ENCODE measurements at regions not wholly inside any gene's neighbourhood (a gene's known extent, or its start where the extent isn't known, plus 50 kb on each side); places are given as distances from the start of the nearest gene placed in this dataset.

DNA sequence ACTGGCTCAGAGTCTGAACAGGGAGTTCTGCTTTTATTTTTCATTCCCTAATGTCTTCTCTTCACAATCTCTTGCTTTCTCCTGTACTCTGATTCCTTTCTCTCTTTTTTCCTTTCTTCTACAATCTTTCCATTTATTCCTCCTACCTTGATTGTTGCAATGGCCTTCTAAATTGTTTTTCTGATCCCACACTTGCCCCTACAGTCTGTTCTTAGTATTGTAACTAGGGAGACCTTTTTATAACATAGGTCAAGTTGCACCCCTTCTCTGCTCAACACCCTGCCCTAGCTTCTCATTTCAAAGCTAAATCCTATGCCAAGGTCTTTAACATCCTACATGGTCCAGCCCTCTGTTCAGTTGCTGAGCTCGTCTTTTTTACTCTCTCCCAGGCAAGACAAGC, 277.9 kb downstream of the GBA3 start:
- TF ChIP-seq, protein P1, sequence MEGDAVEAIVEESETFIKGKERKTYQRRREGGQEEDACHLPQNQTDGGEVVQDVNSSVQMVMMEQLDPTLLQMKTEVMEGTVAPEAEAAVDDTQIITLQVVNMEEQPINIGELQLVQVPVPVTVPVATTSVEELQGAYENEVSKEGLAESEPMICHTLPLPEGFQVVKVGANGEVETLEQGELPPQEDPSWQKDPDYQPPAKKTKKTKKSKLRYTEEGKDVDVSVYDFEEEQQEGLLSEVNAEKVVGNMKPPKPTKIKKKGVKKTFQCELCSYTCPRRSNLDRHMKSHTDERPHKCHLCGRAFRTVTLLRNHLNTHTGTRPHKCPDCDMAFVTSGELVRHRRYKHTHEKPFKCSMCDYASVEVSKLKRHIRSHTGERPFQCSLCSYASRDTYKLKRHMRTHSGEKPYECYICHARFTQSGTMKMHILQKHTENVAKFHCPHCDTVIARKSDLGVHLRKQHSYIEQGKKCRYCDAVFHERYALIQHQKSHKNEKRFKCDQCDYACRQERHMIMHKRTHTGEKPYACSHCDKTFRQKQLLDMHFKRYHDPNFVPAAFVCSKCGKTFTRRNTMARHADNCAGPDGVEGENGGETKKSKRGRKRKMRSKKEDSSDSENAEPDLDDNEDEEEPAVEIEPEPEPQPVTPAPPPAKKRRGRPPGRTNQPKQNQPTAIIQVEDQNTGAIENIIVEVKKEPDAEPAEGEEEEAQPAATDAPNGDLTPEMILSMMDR (IDR thresholded peaks at IDR 0.05), result no peak

DNA sequence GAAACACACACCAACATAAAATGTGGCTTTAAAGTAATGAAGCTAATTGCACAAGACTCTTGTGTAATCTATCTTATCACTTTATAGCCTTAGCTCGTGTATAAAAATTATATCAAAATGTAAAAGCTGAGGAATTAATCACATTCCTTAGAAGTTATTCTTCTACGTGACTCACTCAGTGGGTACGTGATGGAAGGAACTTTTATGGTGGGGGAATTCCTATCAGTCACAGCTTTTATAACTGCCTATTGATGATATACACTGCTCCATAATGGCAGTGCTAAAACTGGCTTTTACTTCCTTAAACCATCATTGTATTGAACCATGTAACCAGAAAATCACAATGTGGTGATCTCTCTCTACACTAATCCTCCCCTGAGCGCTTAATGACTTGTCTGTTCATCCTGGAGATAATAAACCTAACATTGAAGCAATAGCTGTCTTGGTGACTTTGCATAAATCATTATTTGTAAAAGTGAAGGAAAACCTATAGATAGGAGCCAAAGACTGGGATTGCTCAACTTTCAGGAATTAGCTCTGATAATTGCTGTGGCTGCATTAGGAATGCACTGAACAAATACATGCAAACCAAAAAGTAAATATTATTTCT, 276.7 kb downstream of the GBA3 start:
- POLR2A ChIA-PET, result no interaction called here
- Histone ChIP-seq H3K36me3 (ENCODE audit: insufficient read depth, low read length) (no peaks in the 10 kb centered on the region), H3K27me3 (ENCODE audit: control insufficient read depth in 1 of 2, insufficient read depth in 2 of 2, low read length in 2 of 2) (no peaks in the 10 kb centered on the region), H3K4me3 (ENCODE audit: low read length) (no peak overlapping the region), H3K4me1 (ENCODE audit: insufficient read depth, low read length) (no peaks in the 10 kb centered on the region), H3K27ac (ENCODE audit: low read depth in 1 of 2, low read length in 2 of 2) (no peak overlapping the region), H3K9me3 (ENCODE audit: control insufficient read depth in 1 of 2, insufficient read depth in 1 of 2, low read length in 2 of 2) (no peaks in the 10 kb centered on the region)
- H3K27me3 Mint-ChIP-seq, result no peaks in the 10 kb centered on the region
- CTCF ChIA-PET, result no interaction called here
- no peak overlapping the region for H3K27ac Mint-ChIP-seq
- H3K4me3 Mint-ChIP-seq, result no peak overlapping the region
- DNase-seq, result no peak
- TF ChIP-seq, protein P1 (IDR thresholded peaks at IDR 0.05), result no peak
- no peak for ATAC-seq (ENCODE audit: poor library complexity)
- H3K4me1 Mint-ChIP-seq (ENCODE audit: low read depth), result no peaks in the 10 kb centered on the region
- peaks cover 14% of the 10 kb centered on the region for H3K9me3 Mint-ChIP-seq
- intact Hi-C loops (cut with DNase I, micrococcal nuclease), result no loop called here
- H3K36me3 Mint-ChIP-seq (ENCODE audit: low read depth), result no peaks in the 10 kb centered on the region

More for the DNA sequence above, 277.9 kb downstream of the GBA3 start:
- no peak overlapping the region for H3K4me3 Mint-ChIP-seq
- no peaks in the 10 kb centered on the region for H3K36me3 ChIP-seq (ENCODE audit: insufficient read depth, low read length)
- intact Hi-C loops (cut with DNase I, micrococcal nuclease), result no loop called here
- peaks cover 16% of the 10 kb centered on the region for H3K9me3 Mint-ChIP-seq
- DNase-seq (no peak), ATAC-seq (ENCODE audit: poor library complexity) (no peak)
- H3K27me3 ChIP-seq (ENCODE audit: control insufficient read depth in 1 of 2, insufficient read depth in 2 of 2, low read length in 2 of 2), result no peaks in the 10 kb centered on the region
- no peaks in the 10 kb centered on the region for H3K4me1 Mint-ChIP-seq (ENCODE audit: low read depth)
- H3K27me3 Mint-ChIP-seq, result no peaks in the 10 kb centered on the region
- peaks cover 0 to 2% of the 10 kb centered on the region in 2 experiments for H3K9me3 ChIP-seq (ENCODE audit: control insufficient read depth in 1 of 2, insufficient read depth in 1 of 2, low read length in 2 of 2)
- no peaks in the 10 kb centered on the region for H3K4me1 ChIP-seq (ENCODE audit: insufficient read depth, low read length)
- no peaks in the 10 kb centered on the region for H3K36me3 Mint-ChIP-seq (ENCODE audit: low read depth)
- H3K27ac ChIP-seq (ENCODE audit: low read depth in 1 of 2, low read length in 2 of 2), result no peak overlapping the region
- no peak overlapping the region for H3K4me3 ChIP-seq (ENCODE audit: low read length)
- ChIA-PET POLR2A (no interaction called here), CTCF (no interaction called here)
- H3K27ac Mint-ChIP-seq, result no peak overlapping the region

DNA sequence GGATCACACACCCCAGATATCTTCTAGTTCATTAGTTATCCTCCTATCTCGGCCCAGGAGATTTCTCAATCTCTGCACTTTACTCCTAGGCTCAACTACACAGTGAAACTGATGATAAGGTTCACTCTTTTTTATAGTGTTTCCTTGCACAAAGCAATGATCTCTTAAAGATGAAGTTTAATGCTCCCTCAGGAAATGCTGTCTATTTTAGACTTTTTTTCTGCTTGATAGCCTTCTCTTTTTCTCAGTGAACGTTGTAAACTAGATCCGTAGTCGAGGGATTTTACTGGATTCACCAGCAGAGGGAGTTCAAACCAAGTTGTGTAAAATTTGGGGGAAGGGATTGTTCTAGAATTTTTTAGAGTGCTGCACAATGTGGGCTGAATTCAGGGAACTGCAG, 269.6 kb downstream of the GBA3 start:
- Histone ChIP-seq H3K4me1 (ENCODE audit: insufficient read depth, low read length) (no peaks in the 10 kb centered on the region), H3K9me3 (ENCODE audit: control insufficient read depth in 1 of 2, insufficient read depth in 1 of 2, low read length in 2 of 2) (no peaks in the 10 kb centered on the region), H3K27me3 (ENCODE audit: control insufficient read depth in 1 of 2, insufficient read depth in 2 of 2, low read length in 2 of 2) (no peaks in the 10 kb centered on the region), H3K27ac (ENCODE audit: low read depth in 1 of 2, low read length in 2 of 2) (no peak overlapping the region), H3K4me3 (ENCODE audit: low read length) (no peak overlapping the region), H3K36me3 (ENCODE audit: insufficient read depth, low read length) (no peaks in the 10 kb centered on the region)
- Mint-ChIP-seq H3K27me3 (no peaks in the 10 kb centered on the region), H3K9me3 (peaks cover 4% of the 10 kb centered on the region), H3K4me3 (no peak overlapping the region), H3K27ac (no peak overlapping the region), H3K36me3 (ENCODE audit: low read depth) (no peaks in the 10 kb centered on the region), H3K4me1 (ENCODE audit: low read depth) (no peaks in the 10 kb centered on the region)
- DNase-seq (no peak), ATAC-seq (ENCODE audit: poor library complexity) (no peak)
- TF ChIP-seq, protein P1 (IDR thresholded peaks at IDR 0.05), result no peak
- POLR2A ChIA-PET, result no interaction called here
- CTCF ChIA-PET, result no interaction called here
- intact Hi-C loops (cut with DNase I, micrococcal nuclease), result no loop called here

All from CD4-positive, alpha-beta T cell (primary cell).